HUDEP-2 (cell line): ENCODE measurements at regions not wholly inside any gene's neighbourhood (a gene's known extent, or its start where the extent isn't known, plus 50 kb on each side); places are given as distances from the start of the nearest gene placed in this dataset.
"Not testable (repeated sequence)": the region's sequence is repeated elsewhere in the genome, so short reads cannot be mapped to it uniquely, and the experiment has no call there.

ENCODE experiments used
- DNase-seq, 76 experiments: peaks; one replicate each; lab custom pipeline; 2025; ENCODE audit not compliant: unreplicated experiment in 76 of 76; lab: John Stamatoyannopoulos, UW

DNA sequence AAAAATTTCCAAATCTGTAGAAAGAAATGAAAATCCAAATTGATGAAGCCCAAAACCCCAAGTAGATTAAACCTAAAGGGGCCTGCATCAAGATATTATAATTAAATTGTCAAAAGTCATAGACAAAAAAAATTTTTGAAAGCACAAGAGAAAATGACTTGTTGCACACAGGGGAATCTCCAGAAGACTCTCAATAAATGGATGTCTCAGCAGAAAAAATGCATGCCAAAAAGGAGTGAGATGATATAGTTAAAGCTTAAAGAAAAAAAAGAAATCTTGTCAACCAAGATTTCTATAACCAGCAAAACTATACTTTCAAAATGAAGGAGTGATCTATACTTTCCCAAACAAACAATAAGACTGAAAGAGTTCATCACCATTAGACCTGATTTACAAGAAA, 393.2 kb upstream of the SPAG17 start:
- no peak for DNase-seq

DNA sequence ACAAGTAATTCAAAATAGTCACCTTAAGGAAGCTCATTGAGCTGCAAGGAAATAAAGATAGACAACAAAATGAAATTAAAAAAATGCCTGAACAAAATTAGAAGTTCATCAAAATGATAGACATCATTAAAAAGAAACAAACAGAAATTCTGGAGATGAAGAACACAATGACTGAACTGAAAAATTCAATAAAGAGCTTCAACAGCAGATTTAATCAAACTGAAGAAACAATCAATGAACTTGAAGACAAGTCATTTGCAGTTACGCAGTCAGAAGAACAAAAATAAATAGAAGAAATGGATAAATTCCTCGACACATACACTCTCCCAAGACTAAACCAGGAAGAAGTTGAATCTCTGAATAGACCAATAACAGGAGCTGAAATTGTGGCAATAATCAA, 390.0 kb upstream of the SPAG17 start:
- no peak for DNase-seq

DNA sequence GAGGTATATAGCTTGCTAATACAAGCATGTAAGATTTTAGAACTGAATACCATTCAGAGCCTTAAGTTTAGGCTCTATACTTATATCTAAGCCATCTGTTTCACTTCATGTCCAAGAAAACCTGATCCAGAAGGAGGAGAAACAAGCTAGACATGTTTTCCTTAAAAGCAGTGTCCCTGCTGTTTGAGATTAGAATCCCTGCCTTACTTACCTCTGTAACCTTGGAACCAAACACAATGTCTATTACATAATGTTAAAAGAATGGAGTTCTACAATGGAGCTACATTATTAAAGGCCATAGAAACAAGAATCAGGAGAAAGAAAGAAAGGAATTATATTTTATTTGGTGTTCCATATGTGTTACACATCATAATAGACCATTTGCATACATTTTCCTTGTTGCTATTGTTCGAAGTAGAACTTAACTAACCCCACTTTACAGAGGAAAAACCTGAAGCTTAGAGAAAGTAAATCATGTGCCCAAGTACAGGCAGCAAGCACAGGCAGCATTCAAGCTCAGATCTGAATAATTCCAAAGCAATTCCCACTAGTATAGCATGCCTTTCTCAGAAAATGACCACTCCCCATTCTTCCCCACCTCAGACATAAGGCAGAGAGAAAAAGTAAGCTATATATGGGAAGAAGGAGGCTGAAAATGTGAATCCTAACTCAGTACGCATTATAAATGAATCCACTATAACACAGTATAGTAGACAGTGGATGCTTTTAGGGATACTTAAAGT, 380.1 kb upstream of the SPAG17 start:
- no peak for DNase-seq

DNA sequence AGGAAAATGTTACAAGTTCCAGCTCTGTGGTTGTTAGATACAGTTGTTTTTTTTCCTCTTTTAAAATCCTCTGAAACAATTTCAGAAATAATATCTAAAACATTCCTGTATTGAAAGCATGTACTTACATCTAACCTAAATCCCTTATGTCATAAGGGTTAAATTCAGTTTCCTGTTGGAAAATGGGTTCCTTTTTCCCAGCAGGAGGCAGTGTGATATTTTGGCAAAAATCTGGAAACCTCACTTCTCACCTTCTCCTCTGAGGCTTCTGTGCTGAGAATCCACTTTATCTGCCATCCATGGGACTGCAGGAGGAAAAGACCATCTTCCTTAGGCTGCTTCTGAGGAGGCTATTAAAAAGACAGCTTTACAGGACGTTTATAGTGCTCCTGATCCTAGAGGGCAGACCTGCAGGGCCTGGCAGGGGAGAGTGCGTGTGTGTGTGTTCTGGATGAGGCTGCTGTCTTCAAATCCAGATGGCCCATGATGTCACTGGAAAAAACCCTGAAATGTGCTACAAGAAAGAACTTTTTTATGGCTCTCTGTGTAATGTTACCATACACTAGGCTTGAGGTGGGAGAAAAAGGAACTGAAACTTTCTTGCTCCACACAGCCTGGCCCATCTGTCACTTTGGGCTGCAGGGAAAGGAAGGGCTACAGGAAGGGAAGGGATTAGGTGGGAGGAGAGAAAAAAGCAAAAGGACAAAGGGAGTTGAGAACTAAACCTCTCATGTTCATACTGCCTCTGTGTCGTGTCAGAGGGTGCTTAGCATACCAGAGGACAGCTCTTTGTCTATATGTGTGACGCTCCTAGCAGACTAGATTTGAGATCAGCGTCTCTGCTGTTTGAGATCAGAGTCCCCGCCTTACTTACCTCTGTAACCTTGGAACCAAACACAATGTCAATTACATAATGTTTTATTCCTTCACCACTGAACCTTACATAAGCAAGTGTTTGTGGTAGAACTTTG, 379.2 kb upstream of the SPAG17 start:
- DNase-seq = no peak

DNA sequence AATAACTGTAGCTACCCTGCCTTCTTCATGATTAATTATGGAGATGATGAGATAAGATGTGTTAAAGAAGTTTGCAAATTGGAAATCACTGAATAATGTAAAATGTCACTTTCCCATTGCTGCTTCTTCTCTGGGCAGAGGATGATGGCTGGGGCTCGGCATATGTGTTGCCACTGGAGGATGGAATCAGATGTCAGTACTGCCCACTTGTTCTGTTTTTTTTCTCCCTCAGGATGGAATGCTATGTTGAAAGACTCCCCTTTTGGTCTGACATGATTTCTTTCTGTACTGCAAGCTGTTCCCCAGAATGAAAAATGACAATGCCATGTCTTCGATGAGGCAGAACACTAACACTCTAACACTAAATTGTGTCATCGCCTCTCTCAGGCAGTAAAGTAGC, 373.9 kb upstream of the SPAG17 start:
- no peak for DNase-seq

DNA sequence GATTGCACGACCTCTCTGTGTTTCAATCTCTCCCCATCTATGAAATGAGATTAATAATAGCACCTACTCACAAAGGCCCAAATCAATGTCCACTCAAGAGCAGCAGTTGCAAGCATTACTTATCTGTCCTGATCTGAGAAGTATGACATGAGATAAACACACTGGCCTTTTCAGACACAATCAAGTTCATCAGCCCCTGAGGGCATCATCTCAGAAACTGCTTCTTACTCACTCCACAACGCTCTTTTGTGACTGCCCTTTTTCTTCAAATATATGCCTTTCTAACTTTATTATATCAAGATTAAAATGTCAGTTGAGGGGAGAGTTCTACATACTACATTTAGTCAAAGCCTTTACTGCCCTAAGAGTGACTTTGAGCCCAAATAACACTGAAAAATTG, 371.9 kb upstream of the SPAG17 start:
- DNase-seq = no peak

DNA sequence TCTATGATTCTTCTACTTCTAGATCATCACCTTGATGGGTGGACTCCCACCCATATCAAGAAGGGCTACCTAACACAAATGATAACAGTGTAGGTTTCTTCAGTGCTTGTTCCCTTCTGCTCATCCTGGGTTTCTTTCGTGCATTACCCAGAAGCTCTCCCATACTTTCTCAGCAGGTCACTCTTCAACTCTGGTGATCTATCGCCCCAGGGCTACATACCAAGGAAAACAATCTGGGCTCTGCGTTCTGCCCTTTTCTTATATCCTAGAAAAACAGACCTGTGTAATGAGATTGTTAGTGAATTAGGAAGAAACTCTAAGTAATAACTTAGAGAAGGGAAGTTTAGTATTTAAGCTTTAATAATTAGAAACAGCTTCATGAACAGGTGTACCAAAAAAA, 370.6 kb upstream of the SPAG17 start:
- no peak for DNase-seq

DNA sequence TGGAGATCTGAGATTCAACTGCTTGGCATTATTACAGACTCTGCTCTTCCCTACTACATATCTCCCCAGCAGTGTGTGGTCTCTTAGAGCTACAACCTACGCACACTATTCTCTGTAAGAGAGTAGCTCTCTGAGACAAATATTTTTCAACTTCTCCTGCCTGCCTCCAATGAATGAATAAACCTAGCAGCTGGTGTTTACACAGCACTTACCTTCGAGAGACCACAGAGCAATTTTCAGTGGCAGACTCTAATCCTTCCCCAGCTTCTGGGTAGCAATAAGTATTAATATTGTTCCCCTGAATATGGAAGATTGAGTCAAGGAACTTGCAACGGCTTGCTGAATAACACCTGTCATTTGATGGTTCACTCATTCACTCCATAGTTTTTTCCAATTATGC, 350.9 kb upstream of the SPAG17 start:
- no peak for DNase-seq

DNA sequence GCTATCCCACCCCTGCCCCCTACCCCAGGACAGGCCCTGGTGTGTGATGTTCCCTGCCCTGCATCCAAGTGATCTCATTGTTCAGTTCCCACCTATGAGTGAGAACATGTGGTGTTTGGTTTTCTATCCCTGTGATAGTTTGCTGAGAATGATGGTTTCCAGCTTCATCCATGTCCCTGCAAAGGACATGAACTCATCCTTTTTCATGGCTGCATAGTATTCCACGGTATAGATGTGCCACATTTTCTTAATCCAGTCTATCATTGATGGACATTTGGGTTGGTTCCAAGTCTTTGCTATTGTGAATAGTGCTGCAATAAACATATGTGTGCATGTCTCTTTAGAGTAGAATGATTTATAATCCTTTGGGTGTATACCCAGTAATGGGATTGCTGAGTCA, 326.9 kb upstream of the SPAG17 start:
- not testable (repeated sequence) for DNase-seq

DNA sequence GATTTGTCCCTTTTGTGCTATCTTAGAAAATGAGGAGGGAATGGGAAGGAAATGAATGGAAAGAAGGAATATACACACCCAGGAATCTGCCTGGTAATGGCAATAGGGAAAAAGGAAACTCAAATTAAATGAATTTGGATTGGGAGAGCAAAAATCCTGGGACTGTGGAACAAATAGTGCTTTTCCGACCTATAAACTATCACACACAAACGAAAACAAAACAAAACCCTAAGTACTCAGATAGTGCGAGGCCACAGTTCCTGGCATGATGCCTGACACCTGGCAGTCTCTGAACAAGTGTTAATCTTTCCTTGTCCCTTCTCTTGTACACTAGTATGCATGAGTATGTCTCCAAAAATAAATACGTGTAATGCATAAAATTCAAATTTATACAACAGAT, 319.8 kb upstream of the SPAG17 start:
- peak in 1 of 76 experiments; percentile 12 for DNase-seq

DNA sequence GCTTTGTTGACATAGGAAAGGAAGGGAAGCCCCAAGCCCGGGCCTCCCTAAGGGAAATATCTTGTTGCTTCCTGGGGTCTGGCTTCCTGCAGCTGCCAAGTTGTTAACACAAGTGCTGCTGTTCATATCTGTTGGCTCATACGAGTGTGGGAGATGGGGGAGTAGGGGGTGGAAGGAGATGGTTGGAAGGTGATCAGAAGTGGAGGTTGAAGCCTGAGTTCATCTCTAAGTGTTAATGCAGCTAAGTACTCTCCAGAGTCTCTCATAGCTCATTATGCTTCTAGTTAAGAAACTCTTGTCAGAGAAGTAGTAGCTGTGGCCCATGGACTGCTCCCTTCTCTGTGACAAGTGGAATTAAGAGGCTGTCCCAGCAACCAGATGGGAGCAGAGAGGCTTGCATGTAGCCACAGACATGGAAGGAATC, 319.2 kb upstream of the SPAG17 start:
- no peak for DNase-seq

DNA sequence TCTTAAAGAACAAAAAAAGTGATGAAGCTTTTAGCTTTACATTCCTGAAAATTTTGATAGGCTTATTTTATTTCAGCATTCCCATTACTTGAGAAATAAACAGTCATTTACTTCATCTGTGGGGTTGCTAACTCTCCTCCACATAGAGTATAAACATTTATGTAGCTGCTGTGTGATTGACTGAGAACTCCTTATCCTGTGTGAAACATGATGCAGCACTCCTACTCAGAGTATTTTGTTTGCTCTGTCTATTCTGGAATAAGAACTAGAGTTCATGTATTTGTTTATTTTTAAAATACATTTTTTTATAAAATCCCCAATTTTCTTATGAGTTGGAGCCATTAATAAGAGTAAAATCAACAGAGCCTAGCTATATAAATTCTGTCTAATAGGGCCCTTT, 318.7 kb upstream of the SPAG17 start:
- DNase-seq = no peak

DNA sequence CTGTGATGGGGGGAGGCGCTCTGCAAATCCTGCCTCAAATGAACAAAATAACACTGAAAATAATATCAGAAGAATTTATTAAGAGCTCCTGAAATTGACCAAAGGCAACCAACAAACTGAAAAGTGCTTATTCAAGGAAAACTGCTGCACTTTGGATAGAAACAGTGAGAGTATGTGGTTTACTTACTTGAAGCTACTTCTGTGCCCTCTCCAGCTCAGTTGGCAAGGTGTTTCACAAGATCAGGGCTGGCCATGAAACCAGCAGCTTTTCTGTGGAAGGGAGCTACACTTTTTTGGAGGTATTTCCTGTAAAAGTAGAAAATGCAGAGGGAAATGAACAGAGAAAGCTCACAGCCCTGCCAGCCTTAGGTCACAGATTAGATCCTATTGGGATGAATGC, 310.0 kb upstream of the SPAG17 start:
- DNase-seq = no peak

DNA sequence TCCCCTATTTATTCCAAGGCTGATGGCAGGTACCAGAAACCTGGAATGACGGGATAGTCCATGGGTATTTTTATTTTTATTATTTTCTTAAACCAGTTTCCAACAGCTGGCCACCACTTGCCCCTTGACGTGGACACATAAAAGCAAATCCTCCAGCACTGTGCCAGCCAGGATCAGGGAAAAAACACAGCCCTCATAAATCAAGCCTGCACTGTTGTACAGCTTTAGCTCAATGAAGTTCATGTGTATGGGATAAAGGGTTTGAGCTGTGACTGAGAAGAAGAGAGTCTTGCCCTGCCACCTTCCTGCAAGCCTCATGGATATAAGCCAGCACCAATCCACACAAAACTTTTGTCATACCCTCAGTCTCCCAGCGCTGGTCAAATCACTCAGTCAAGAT, 303.8 kb upstream of the SPAG17 start:
- DNase-seq = no peak

DNA sequence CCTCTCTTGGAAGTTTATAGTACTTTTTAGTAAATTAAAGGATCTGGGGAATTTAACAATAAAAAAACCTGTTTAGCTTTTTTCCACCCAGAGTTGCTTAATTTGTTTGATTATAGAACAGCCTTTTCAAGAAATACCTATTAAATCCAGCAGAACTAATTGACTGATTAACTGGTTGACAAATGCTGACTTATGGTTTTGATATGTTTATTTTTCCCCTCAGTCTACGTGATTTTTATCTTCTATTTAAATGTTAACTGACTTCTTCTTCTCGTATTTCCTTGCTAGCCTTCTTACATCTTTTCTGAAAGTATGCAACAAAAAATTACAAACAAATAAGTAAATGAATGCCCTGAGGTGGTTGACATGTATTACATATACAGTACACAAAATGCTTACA, 302.9 kb upstream of the SPAG17 start:
- no peak for DNase-seq

DNA sequence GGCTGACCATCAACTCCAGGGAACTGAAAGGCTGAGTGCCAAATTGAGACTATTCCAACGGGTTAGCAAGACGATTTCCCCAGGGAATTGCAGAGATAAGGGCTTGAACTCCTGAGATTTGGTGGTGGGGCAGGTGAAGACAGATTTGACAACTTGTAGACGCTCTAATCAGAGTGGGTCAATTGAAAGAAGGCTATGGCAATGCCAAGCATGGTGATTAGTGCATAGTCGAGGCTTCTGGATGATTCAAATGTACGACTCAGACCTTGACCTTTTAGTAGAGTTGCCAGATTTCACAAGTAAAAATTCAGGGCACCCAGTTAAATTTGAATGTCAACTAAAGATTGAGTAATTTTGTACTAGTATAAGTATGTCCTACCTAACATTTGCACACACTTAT, 302.1 kb upstream of the SPAG17 start:
- no peak for DNase-seq

DNA sequence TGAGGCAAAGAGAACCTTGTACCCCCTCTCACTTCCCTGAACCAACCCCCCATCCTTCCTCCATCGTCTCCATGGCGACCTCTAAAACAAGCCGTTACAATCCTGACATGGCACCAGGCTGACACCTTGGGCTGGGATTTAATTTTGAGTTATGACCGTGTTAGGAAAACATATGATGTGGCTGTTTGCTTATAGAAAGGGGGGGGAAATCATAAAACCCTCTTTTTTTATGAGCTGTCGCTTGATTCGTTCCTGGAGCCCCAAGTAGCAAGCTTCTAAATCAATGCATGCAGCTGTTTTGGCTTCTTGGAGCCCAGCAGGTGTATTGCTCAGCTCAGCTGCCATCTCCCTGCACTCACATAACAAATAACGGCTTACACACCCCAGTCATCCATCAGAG, 301.2 kb upstream of the SPAG17 start:
- DNase-seq = no peak

DNA sequence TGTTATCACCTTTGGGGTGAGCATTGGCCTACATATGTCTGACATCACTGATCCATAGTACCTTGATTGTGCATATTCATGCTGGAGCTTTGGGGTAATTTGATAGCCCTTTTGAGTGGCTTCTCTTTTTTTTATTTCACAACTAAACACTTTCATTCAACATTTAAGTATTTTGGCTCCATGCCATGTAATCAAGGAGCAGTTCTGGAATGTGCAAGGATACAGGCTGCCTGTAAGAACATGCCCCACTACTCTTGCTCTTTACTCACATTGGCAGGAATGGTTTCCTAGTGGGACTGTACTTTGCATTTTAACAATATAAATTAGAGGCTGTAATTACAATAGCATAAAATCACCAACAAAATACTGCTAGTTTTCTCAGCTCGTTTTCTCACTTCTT, 300.7 kb upstream of the SPAG17 start:
- no peak for DNase-seq

DNA sequence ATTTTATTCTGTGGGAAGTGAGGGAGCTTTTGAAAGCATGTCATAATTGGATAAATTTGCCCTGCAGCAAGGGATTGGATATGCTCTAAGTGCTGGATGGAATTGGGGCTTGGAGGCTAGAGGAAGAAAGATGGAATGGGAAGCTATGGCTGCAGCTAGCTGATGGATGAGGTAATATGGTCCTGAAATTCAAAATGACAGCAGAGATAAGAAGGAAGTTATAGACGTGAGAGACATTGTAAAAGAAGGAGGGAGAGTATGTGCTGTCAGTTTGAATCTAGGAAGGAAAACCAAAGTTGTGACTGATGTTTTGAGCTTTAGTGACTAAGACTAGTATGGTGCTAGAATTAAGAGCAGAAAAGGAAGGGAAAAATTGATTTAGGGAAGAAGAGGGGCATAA, 299.9 kb upstream of the SPAG17 start:
- no peak for DNase-seq

DNA sequence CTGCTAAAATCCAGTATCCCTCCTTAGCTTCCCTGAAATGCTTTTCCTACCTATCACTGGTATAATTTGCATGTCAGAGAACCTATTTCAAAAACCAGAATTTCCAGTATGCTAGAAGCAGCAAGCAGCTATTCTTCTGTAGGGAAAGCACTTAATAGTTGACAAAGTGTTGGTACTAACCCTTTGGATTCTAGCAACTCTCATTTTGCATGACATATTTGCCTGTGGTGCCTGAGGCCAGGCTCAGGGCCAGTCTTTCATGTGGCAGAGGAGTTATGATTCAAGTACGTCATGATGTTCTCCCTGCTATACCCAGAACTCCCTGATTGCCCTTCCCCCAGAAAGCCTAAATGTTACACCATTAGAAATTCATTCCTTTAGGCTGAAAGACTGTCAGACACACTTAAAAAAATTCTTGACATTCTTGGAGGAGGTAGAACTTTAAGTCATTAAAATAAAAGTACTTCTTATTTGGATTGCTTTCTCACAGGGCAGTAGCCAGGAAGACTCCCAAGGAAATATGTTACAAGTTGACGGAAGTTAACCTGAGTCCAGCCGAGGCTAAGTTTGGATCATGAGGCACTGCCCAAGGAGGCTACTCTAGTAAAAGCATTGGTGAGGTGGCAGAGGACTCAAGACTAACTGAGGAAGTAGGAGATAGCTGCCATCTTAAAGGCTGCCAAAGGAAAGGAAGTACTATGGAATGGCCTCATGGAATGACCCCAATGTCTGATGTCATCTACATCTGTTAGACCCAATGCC, 298.4 kb upstream of the SPAG17 start:
- no peak for DNase-seq

DNA sequence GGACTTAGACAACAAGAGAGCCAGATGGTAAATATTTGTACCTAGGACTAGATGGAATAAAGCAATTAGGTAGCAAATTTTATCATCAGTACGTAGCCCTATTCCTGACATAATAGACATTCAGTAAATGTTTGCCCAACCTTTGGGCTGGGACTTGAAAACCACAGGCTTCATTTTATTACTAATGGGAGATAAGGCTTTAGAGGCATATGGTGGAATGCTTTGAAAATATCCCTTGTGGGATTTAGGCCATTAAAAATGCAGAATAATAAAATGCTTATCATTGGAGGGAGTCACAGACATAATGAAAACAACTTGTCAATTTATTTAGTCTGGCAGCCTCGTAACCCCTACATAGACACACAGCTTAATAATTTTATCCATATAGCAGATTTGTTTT, 296.1 kb upstream of the SPAG17 start:
- no peak for DNase-seq
